GM19351 (cell line): ENCODE measurements at regions not wholly inside any gene's neighbourhood (a gene's known extent, or its start where the extent isn't known, plus 50 kb on each side); places are given as distances from the start of the nearest gene placed in this dataset.
"Not testable (repeated sequence)": the region's sequence is repeated elsewhere in the genome, so short reads cannot be mapped to it uniquely, and the experiment has no call there.

Experiments
- ATAC-seq: cut with Tn5 transposase; IDR thresholded peaks from one replicate; pipeline ENCODE4 v1.9.1; 2021; ENCODE audit warnings: mild to moderate bottlenecking, moderate library complexity; ENCODE audit not compliant: unreplicated experiment

DNA sequence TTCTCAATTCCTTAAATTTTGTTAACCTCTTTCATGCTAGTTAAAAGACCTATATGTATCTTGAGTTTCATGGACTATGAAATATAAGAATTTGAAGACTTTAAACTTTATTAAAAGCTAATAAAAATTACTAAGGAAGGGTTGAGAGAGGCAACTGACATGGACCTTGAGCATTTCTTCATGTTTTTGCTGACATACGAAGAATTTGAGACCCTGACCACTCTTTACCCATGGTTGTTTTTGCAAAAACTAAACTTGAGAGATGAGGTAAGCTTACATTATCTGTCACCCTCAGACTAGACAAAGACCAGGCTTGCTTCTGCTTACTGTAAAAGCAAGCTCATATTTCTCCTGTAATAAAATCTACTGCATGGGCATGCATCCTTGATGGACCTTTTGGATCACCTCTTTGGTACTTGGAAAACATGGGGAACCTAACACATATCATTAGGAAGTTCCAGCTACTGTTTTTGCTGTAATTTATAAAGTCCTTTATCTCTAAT, 338.2 kb upstream of the PABPC4L start:
- no peak for ATAC-seq

DNA sequence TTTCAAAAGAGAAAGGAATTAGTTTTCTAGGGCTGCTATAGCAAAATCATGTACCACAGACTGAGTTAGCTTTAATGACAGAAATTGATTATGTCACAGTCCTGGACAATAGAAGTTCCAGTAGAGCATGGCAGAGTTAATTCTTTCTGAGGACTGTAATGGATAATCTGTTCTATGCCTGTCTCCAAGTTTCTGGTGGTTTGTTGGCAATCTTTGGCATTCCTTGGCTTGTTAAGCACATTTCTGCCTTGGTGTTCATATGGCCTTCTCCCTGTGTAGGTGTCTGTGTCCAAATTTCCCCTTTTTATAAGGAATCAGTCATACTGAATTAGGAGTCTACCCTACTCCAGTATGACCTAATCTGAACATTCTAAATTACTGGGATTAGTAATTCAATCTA, 336.1 kb upstream of the PABPC4L start:
- no peak for ATAC-seq

GRCh38 chr4:134533068-134533467, 331.5 kb upstream of the PABPC4L start:
- no peak for ATAC-seq

- ATAC-seq = no peak
These were observed 329.4 kb upstream of the PABPC4L start for GRCh38 chr4:134531013-134531412.

GRCh38 chr4:134529629-134530028, 328.0 kb upstream of the PABPC4L start:
- no peak for ATAC-seq

DNA sequence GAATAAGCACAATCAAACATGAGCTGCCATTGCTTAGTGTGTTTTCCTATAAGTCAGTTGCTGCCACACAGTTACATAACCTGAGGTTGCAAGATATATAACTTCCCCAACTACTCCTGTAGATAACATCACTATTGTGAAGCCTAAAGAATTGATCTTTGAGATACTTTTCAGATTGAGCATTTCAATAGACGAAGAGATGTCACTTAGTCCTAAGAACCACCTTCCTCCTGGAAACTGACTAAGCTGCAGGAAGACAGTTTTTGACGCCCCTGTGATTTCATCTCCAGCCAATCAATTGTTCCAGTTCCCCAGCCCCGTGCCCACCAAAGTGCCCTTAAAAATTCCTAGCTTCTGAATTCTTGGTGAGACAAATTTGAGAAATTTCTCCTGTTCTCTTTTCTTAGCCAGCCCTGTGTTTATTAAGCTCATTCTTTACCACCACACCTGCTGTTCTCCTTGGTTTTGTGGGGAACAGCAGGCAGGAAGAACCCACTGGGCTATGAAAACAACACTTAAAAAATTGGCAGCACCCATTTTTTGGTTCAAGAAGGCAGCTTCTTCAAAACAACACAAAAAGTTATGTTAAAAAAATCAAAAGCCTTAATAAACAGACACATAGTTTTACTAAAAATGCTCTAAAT, 317.1 kb upstream of the PABPC4L start:
- ATAC-seq = no peak

GRCh38 chr4:134510544-134510943, 309.0 kb upstream of the PABPC4L start:
- ATAC-seq = no peak

DNA sequence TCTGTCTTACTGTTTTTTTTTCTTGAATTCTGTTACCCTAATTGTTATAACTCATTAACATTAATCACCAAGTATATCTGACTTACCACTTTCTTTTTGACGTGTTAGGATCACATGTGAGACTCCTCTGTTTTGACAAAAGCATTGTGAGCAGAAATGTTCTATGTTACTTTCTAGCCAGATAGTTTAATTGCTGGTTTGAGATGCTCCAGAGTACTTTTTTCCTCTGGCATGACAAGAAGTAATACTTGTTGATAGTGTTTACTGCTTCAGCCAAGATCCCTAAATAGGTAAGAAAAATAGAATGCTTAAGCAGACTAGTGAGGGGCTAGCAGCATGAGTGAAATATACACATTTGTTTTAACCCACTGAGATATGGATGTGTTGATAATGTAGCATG, 303.9 kb upstream of the PABPC4L start:
- ATAC-seq = no peak

DNA sequence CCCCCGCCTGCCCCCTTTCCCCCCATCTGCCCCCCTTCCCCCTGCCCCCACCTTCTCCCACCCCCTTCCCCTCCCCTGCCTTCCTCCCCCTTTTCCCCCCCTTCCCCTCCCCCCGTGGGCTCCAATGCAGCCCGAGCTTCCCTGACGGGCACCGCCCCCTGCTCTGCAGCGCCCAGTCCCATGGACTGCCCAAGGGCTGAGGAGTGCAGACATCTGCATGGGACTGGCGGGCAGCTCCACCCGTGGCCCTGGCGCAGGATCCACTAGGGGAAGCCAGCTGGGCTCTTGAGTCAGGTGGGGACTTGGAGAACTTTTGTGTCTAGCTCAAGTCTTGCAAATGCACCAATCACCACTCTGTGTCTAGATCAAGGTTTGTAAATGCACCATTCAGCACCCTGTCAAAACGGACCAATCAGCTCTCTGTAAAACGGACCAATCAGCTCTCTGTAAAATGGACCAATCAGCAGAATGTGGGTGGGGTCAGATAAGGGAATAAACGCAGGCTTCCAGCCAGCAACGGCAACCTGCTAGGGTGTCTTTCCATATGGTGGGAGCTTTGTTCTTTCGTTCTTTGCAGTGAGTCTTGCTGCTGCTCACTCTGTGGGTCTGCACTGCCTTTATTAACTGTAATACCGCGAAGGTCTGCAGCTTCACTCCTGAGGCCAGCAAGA, 300.5 kb upstream of the PABPC4L start:
- no peak for ATAC-seq

DNA sequence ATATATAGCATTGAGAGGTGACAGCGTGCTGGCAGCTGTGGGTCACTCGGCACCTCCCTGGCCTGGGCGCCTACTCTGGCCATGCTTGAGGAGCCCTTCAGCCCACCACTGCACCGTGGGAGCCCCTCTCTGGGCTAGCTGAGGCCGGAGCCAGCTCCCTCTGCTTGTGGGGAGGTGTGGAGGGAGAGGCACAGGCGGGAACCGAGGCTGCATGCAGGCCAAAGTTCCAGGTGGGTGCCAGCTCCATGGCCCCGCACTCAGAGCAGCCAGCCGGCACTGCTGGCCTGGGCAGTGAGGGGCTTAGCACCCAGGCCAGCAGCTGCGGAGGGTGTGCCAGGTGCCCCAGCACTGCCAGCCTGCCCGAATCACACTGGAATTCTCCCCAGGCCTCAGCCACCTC, 299.9 kb upstream of the PABPC4L start:
- not testable (repeated sequence) for ATAC-seq

- ATAC-seq = no peak
These were observed 297.5 kb upstream of the PABPC4L start for GRCh38 chr4:134499074-134499473.

DNA sequence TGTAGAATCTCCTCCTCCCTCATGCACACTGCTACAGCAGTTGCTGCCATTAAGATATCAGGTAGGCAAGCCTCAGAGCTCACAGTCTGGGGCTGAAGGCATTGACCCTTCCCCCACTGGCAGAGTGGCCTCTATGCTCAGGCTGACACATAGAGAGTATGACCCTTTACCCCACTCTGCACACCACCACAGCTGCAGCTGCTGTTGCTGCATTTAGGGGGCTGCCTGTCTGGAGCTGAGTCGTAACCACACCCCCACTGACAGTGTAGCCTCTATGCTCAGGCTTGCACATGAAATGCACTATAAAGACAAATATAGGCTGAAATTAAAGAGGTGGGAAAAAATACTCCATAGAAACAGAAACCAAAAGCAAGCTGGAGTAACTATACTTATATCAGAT, 289.3 kb upstream of the PABPC4L start:
- no peak for ATAC-seq

DNA sequence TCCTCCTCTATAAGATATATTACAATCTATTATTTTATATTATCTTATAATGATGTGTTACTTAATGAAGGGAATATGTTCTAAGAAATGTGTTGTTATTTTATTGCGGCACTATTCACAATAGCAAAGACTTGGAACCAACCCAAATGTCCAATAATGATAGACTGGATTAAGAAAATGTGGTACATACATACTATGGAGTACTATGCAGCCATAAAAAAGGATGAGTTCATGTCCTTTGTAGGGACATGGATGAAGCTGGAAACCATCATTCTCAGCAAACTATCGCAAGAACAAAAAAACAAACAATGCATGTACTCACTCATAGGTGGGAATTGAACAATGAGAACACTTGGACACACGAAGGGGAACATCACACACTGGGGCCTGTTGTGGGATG, 281.9 kb upstream of the PABPC4L start:
- not testable (repeated sequence) for ATAC-seq

DNA sequence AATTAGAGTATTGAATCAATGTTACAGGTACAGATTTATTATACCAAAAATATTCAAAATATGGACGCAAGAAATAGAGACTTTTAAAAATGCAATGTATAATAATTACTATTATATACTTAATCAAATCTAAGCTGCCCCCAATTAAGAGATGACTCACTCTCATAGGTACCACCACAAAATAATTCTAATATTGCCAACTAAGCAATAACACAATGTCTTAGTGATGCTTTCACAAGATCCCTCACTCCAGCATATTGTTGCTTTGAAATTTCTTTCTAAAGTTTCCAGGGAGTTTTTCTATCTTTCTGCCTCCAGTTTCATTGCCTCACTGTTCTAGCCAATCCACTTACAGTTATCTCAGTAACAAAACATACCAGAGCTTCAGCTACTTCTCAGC, 270.0 kb upstream of the PABPC4L start:
- ATAC-seq = no peak

DNA sequence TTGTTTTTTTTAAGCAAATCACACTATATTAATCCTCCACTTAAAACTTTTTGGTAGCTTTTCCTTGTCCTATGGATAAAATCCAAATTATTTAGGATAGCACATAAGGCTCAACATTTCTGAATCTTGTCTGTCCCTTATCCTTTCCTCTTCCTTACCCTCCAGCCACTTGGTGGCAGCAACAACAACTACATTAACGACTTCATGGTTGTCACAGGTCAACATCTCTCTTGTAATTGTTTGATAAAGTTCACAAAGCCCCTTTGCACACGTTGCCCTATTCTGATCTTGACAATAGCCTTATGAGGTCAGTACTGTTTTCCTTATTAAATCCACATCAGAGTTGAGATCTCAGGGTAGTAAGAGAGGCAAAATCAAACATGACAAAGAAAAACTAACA, 269.0 kb upstream of the PABPC4L start:
- ATAC-seq = no peak

DNA sequence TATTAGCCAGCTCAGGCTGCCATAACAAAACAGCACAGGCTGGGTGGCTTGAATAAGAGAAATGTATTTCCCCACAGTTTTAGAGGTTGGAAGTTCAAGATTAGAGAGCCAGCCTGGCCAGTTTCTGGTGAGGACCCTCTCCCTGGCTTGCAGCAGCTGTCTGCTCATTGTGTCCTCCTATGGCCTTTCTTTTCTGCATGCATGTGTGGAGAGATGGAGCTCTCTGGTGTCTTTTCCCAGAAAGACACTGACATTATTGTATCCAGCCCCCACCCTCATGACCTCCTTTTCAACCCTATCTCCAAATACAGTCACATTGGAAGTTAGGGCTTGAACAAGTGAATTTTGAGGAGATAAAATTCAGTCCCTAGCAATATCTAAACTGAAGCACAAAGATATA, 263.8 kb upstream of the PABPC4L start:
- ATAC-seq = no peak

DNA sequence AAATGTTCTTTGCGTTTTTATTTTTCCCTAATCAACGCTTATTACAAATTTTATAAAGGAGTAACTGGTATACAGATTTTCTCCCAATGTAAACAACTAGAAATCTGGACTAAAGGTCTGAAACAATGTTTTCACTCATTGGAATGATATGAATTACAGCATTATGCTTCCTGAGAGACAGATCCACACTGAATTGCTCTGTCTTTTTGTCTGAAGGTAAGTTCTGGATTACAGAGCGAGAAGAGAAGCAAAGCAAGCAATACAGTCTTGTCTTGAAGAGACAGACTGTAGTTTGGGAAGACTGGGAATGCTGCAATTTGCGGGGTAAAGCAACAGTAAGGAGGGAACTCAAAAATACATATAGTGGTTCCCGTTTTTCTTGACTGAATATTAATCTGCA, 262.2 kb upstream of the PABPC4L start:
- ATAC-seq = no peak

- no peak for ATAC-seq
These were observed 225.2 kb upstream of the PABPC4L start for GRCh38 chr4:134426821-134427220.

- no peak for ATAC-seq
These were observed 224.2 kb upstream of the PABPC4L start for GRCh38 chr4:134425756-134426155.

GRCh38 chr4:134422776-134423175, 221.2 kb upstream of the PABPC4L start:
- ATAC-seq = no peak

GRCh38 chr4:134421734-134422133, 220.1 kb upstream of the PABPC4L start:
- ATAC-seq = no peak

DNA sequence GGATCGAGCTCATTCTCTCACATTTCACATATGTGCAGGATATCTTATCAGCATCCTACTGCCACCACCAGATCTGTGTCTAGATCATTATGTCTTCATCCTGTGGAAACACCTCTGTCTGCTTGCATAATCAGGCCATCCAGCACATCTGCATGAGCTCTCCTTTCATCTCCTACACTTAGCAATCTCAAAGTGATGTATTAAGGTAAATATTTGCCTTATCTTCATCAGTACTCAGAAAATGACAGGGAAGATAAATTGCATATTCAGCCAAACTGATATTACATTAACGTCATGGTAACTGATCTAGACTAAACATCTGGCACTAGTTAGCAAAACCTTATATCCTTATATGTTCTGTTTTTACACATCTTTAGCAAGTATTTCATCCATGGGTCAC, 207.3 kb upstream of the PABPC4L start:
- no peak for ATAC-seq

GRCh38 chr4:134401798-134402197, 200.2 kb upstream of the PABPC4L start:
- ATAC-seq = no peak
